CD4-positive, alpha-beta T cell treated with Interleukin-15 for 1 hour (primary cell): ENCODE measurements at regions not wholly inside any gene's neighbourhood (a gene's known extent, or its start where the extent isn't known, plus 50 kb on each side); places are given as distances from the start of the nearest gene placed in this dataset.
"Not testable (repeated sequence)": the region's sequence is repeated elsewhere in the genome, so short reads cannot be mapped to it uniquely, and the experiment has no call there.

Source experiments
- DNase-seq: peaks from one replicate; pipeline ENCODE4 v3.0.0-alpha.2; 2020

DNA sequence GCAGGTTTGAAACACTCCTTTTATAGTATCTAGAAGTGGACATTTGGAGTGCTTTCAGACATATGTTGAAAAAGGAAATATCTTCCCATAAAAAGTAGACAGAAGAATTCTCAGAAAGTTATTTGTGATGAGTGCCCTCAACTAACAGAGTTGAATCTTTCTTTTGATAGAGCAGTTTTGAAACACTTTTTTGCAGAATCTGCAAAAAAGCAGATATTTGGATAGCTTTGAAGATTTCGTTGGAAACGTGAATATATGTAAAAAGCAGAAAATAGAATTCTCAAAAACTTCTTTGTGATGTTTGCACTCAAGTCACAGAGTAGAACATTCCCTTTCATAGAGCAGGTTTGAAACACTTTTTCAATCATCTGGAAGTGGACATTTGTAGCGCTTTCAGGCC is 676.4 kb upstream of the ZNF337 start:
- not testable (repeated sequence) for DNase-seq

GRCh38 chr20:26354511-26354910 is 657.9 kb upstream of the ZNF337 start:
- no peak for DNase-seq

DNA sequence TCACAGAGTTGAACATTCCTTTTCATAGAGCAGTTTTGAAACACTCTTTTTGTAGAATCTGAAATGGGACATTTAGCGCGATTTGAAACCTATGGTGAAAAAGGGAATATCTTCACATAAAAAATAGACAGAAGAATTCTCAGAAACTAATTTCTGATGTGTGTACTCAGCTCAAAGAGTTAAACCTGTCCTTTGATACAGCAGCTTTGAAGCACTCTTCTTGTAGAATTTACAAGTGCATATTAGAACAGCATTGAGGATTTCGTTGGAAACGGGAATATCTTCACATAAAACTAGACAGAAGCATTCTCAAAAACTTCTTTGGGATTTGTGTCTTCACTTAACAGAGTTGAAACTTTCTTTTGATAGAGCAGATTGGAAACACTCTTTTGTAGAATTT is 650.7 kb upstream of the ZNF337 start:
- DNase-seq: no peak

- DNase-seq: peak; percentile 27
Measured at GRCh38 chr20:26340460-26341065, 643.9 kb upstream of the ZNF337 start.

- DNase-seq: no peak
Measured at GRCh38 chr20:26324177-26324576, 627.5 kb upstream of the ZNF337 start.

DNA sequence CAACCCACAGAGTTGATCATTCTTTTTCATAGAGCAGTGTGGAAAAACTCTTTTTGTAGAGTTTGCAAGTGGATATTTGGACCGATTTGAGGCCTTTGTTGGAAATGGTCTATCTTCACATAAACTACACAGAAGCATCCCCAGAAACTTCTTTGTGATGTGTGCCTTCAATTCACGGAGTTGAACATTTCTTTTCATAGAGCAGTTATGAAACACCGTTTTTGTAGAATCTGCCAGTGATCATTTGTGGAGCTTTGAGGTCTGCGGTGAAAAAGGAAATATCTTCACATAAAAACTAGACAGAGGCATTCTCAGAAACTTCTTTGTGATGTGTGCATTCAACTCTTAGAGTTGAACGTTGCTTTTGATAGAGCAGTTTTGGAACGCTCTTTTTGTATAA is 618.4 kb upstream of the ZNF337 start:
- no peak for DNase-seq

- DNase-seq: not testable (repeated sequence)
Measured at GRCh38 chr20:26309720-26310119, 613.1 kb upstream of the ZNF337 start.

GRCh38 chr20:26308961-26309360 is 612.3 kb upstream of the ZNF337 start:
- no peak for DNase-seq

- no peak for DNase-seq
Measured at GRCh38 chr20:26295006-26295405, 598.4 kb upstream of the ZNF337 start.

GRCh38 chr20:26288379-26289061 is 591.9 kb upstream of the ZNF337 start:
- not testable (repeated sequence) for DNase-seq

DNA sequence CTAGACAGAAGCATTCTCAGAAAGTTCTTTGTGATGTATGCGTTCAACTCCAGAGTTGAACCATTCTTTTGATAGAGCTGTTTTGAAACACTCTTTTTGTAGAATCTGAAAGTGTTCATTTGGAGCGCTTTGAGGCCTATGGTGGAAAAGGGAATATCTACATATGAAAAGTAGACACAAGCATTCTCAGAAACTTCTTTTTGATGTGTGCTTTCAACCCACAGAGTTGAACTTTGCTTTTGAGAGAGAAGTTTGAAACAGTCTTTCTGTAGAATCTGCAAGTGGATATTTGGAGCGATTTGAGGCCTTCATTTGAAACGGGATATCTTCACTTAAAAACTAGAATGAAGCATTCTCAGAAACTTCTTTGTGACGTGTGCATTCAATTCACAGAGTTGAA is 582.6 kb upstream of the ZNF337 start:
- DNase-seq: no peak

GRCh38 chr20:26277339-26277738 is 580.7 kb upstream of the ZNF337 start:
- no peak for DNase-seq

DNA sequence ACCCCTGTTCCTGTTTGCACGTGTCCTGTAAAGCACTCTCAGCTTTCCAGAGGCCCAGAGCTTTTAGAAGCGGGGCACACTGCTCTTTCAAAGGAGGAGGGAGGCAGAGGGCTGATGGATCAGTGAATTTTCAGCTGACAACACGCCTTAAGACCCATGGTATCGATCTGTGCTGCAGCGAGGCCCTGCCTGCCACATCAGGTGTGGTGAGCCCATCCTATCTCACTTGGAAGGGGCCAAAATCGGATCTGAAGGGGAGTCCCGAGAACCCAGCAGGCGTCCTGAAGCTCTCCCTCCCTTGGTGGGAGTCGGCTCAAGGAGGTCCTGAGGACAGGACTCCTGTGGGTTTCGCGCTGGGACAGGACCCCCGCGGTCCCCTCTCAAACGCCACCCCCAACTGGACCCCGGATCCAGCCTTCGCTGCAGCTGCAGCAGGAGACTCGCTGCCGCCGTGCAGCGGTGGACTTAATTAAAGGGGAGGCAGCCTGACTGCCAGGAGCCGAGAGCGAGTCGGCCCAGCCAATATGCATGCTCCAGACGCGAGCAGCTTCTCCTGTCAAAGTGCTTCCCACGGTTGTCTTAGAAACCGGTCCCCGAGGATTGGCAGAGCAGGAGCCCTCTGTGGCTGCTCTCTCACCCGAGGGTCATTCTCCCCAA is 580.0 kb upstream of the ZNF337 start:
- no peak for DNase-seq

DNA sequence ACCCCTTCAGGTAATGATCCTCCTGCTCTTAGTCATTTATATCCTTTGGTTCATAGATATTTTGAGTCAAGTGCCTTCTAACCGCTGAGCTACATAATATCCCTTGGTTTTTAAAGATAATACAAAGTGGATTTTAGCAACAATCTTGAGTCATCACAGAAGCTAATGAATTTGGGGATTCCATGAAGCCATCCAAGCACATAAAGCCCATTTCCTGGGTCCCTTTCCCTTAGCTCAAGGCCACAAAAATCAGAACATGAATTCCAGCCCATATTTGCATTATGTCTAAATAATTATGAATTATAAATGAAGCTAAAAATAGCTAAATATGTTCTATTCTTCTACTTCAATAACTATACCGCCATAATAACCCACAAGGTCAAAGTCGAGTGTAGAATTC is 572.1 kb upstream of the ZNF337 start:
- DNase-seq: not testable (repeated sequence)

GRCh38 chr20:26260925-26261324 is 564.3 kb upstream of the ZNF337 start:
- DNase-seq: not testable (repeated sequence)

- peak; percentile 36 for DNase-seq
Measured at GRCh38 chr20:26252311-26252975, 555.8 kb upstream of the ZNF337 start.

GRCh38 chr20:26251376-26251775 is 554.7 kb upstream of the ZNF337 start:
- not testable (repeated sequence) for DNase-seq

DNA sequence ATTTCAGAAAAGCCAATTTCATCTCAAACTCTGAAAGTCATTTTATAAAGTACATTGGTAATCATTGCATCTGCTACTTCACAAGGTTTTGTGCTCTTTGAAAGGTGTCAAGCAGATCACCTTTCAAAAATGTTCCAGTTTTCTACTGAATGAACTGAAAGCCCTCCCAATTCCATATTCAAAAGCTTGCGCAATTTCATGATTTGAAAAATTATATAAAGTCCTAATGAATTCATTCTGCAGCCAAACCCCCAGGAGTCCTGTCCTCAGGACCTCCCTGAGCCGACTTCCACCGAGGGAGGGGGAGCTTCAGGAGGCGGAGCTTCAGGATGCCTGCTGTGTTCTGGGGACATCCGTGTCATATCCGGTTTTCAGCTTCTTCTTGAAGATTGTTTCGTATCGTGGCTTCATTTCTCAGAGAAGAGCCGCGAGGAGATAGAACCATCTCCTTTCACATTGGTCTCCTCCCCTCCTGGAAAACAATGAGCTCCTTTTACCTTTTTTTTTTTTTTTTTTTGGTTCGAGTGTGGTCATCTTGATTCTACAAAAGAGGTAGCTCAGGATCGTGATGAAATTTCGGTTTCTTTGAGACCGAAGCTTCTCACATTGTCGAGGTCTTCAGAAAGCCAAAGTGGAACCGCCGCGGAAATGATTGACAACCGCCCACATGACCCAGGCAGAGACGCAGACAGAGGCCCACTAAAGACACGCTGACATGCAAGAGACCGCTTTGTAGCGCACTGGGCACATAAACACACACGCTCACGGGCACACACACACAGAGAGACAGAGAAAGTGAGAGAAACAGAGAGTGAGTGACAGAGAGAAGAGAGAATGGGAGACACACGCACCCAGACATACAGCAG is 553.8 kb upstream of the ZNF337 start:
- DNase-seq: not testable (repeated sequence)

GRCh38 chr20:26243731-26244130 is 547.1 kb upstream of the ZNF337 start:
- no peak for DNase-seq

- DNase-seq: not testable (repeated sequence)
Measured at GRCh38 chr20:26220609-26221008, 524.0 kb upstream of the ZNF337 start.

DNA sequence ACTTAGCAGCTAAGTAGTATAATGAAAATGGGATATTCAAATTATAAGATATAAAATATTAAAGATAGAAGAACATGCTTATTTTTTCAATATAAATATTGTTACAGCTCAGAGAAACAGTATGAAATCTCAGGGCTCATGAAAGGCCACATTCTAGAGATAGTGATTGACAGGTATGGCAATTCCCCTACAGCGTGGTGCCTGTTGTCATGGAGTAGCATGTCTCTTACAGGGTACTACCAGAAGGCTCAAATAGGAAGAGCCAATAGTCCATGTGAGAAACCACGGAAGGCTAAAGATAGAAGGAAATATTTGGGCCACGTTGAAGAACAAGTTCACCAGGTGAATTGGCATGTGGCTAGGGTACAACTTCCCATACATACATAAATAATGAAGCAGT is 522.9 kb upstream of the ZNF337 start:
- peak; percentile 15 for DNase-seq

DNA sequence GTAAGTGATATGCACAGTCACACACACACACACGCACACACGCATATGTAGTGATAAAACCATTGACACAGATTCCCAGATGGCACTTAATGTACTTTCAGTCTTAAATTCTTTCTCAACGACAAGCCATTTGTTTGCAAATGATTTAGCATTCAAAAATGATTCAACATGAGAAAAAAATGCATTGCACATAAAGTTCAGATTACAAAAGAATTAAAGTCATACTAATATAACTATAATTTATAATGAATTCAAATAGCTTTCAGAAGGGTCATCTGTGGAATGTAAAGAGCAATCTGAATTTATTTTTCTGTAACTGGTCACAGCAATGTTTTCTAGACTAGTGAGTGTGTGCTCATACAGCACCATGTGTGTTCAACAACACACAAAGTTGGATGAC is 521.6 kb upstream of the ZNF337 start:
- no peak for DNase-seq

- DNase-seq: no peak
Measured at GRCh38 chr20:26216025-26216424, 519.4 kb upstream of the ZNF337 start.
